Retina (tissue), 1 donor: ENCODE measurements at regions not wholly inside any gene's neighbourhood (a gene's known extent, or its start where the extent isn't known, plus 50 kb on each side); places are given as distances from the start of the nearest gene placed in this dataset.

ENCODE experiments used
- DNase-seq: peaks from one replicate; pipeline ENCODE4 v3.0.0-alpha.2; 2016

- DNase-seq, result no peak
These were observed 85.6 kb downstream of the CD8B2 start for GRCh38 chr2:106572541-106573450.

DNA sequence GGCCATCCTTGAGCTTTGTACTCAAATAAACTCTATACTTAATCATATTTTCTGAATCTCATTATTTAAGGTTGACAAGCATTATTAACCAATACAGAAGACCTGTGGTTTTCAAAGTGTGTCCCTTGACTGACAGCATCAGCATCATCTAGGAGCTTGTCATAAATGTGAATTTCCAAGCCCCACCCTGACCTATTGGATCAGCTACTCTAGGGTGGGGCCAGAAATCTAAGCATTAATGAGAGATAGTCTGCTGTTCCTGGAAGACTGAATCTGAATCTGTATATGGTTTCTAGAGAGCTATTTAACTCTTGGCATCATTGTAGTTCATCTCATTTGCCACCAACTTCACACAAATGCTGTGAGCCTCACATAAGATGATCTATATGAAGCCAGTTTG is 86.6 kb downstream of the CD8B2 start:
- no peak for DNase-seq

DNA sequence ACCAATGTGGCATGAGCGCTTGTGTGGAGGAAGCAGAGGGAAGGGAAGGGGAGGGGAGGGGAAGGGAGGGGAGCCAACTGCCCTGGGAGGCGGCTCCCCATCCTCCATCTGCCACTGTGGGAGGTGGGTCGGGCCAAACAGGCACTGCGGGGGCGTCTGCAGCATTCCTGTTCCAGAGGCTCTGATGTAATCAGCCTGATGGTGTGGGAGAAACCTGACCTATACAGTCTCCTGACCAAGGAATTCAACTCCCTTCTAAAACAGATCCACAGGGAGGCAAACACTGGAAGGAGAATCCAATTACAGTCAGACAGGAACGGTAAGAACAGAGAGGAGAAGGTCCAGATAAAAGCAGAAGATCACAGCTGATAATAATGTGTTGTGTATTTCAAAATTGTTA is 88.8 kb downstream of the CD8B2 start:
- DNase-seq, result peak; percentile 18

- no peak for DNase-seq
These were observed 90.1 kb downstream of the CD8B2 start for GRCh38 chr2:106577255-106577651.

GRCh38 chr2:106579750-106580197 is 92.6 kb downstream of the CD8B2 start:
- peak; percentile 25 for DNase-seq

GRCh38 chr2:106580241-106580640 is 93.1 kb downstream of the CD8B2 start:
- DNase-seq, result no peak

DNA sequence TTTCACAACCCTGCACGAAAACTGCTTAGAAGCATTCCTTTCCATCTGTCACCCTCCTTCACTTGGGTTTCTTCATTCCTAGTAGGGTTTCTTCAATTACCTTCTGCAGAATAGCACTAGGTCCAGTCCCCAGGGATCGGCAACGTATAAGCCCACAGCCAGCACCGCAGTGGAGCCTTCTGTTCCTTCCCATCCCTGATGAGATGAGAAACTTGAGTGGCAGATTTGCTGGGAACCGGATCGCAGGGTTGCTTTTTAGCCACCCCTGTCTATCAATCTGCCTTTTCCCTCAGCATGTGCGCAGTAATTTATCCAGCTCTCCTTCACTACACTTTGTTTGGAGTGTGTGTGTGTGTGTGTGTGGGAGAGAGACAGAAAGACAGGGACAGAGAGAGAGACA is 94.2 kb downstream of the CD8B2 start:
- DNase-seq, result peak; percentile 28

- no peak for DNase-seq
These were observed 94.6 kb downstream of the CD8B2 start for GRCh38 chr2:106581755-106582147.

DNA sequence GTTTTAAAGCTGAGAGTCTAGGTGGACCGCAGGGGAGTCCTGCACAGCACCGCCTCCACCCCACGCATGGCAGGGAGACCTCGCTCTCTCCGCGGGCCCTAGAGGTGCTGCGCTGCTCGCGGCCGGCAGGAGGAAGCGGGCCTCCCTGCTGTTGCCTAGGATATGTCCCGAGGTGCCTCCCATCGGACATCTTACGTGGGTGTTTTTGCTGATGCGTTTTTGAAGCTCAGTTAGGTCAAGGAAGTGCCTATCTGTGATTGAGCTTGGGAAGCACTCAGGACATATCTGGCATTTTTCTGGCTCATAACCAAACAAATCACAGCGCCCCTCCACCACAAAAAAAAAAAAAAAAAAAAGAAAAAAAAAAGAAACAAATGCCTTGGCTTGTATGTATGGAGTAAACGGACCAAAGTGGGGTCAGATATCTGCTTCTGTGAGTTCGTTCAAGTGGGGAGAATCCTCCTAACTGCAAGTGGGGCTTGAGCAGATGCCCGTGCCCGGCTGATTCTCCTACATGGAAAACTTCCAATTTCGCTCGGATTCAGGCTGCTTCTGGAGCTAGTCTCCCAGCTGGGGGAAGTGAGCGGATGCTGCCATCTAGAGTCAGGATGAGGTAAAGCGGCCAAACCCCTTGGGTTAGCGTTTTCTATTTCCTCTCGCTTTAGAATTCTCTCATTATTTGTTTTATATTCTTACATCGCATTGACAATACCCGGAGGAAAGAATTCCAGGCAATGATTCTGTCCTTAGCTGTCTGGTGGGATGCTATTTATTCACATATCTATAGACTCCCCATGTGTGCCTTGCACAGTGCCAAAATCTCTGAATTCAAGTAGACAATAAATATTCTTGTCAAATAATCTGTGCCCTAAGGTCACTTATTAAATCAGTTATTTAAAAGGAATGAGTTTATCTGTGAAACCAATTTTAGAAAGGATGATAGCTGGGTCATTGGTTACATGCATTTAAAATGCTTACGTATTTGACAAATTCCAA is 95.3 kb downstream of the CD8B2 start:
- peak; percentile 87 for DNase-seq

- DNase-seq, result no peak
These were observed 97.3 kb downstream of the CD8B2 start for GRCh38 chr2:106584304-106584954.

- no peak for DNase-seq
These were observed 109.7 kb downstream of the CD8B2 start for GRCh38 chr2:106596844-106597243.

DNA sequence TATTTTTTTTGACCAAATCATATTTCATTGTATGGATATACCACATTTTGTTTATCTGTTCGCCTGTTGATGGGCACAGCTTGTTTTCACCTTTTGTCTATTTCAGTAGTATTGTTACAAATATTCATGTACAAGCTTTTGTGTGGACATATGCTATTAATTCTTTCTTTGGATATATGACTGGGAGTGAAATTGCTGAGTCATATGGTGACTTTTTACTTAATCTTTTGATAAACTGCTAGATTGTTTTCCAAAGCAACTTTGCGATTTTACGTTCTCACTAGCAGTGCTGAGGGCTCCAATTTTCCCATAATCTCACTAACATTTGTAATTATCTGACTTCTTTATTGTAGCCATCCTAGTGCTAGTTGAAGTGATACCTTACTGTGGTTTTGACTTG is 112.4 kb downstream of the CD8B2 start:
- no peak for DNase-seq

- no peak for DNase-seq
These were observed 114.9 kb downstream of the CD8B2 start for GRCh38 chr2:106602042-106602441.

- no peak for DNase-seq
These were observed 119.5 kb downstream of the CD8B2 start for GRCh38 chr2:106606652-106607051.

DNA sequence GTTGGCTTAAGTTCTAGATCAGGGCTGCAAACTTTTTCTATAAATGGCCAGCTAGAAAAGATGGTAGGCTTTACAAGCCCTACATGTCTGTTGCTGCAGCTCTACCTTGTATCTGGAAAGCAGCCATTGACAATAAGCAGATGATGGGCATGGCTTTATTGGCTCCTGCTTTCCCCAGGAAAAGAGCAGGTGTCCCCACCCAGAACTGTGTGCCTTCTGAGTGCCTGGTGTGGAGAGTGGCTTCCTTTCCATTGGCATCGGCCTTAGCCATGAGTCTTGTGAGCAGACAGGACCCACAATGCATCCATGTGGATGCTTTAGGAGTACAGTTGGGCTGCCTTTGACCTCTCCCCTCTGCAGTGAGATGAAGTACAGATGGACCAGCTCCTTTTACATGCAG is 120.2 kb downstream of the CD8B2 start:
- no peak for DNase-seq

DNA sequence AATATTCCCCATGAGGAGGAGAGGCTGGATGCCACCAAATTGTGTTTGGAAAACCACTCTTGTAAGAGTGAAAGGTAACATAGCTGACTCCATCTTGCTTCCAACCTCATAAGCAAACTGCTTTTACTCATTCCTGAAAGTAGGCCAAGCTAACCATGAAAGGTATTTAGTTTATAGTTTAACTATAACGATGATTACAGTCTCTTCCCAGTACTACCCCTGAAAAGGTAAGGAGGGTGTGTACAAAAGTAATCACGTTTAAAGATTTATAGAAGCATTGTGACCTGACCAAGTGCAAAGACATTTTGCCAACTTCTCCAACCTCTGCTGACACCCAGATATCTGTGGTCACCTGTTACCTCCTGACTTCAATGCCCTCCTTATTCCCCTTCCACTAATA is 122.6 kb downstream of the CD8B2 start:
- DNase-seq, result no peak

DNA sequence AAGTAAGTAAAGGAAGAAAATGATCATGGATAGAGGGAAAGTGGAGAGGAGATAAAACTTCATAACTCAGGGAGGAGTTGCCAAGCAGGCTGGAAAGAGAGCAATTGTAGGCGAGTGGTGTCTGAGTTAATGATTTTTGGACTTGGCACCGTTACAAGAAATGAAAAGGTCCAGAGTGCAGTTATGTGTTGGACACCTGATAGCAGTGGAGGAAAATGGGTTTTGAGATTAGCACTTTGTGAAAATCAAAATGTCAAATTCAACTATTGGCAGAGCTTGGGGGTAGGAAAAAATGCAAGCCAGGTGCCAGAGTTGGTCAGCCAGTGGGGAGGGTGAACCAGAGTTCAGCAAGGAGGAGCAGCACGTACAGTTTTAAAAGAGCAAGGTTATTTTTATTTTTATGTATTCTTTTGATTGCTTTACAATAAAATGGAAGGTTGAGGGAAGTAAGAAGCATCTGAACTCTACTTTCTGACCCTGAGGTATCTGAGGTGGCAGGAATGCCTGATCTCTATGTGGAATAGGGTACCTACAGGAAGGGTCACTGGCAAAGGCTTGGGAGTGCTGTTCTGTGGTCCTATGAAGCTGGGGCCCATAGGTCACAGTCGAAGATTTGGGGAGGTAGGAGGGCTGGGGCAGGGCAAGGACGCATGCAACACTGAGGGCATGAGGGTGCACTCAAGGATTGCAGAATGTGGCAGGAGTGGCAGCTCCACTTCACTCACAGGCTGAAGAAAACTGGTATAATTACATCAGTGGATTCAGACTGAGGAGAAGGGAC is 127.5 kb downstream of the CD8B2 start:
- DNase-seq, result no peak

DNA sequence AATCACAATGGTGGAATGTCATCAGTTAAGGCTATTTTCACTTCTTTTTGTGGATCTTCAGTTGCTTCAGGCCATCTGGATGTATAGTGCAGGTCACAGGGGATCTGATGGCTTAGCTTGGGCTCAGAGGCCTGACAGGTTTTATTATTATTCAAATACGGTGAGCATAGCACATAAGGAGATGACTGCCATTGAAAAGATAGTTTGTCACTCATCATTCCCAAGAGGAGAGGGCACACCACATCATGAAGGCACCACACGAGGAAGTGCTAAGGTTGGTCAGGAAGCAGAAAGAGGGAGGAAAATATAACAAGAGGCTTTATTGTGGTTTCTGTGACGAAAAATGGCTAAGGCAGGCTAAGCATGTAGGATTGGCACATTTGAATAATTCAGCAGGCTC is 131.4 kb downstream of the CD8B2 start:
- no peak for DNase-seq

DNA sequence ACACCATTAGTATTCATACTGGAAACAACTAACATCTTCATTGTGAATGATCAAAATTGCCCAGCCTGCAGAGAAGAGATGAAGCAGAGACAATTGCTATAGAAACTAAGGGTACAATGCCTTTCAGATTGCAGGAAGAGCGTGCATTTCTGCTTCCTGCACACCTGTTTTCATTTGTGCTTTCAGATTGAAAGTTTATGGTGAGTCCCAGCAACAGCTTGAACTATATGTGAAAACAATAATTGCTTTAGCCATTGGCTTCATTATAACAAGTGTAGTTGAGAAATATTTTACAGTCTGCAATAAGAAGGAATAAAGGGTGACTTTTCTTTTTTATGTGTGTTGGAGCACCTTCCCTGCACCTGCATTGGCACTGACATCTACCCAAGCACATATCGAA is 136.3 kb downstream of the CD8B2 start:
- DNase-seq, result no peak

GRCh38 chr2:106624787-106625380 is 137.7 kb downstream of the CD8B2 start:
- no peak for DNase-seq

- no peak for DNase-seq
These were observed 141.2 kb downstream of the CD8B2 start for GRCh38 chr2:106628377-106628776.

GRCh38 chr2:106629981-106630380 is 142.8 kb downstream of the CD8B2 start:
- DNase-seq, result no peak
